ENCODE measurements at regions not wholly inside any gene's neighbourhood (a gene's known extent, or its start where the extent isn't known, plus 50 kb on each side); places are given as distances from the start of the nearest gene placed in this dataset.

DNA sequence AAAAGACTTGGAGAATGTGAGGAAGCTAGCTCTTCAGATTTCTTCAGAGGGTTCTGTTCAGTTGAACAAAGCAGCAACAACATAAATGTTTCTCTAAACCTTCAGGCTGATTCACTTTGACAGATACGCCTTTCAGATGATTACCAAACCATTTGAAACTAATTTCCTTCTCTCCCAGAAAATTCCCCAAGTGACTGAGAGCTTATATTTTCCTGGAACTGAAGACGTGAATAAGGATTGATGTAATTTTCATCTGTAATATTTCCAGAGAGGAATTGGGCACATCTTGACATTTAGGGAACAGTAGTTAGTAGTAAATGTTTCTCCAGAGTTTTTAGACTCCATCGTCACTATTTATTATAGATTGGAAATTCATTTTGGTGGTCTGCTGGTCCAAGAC is 108.6 kb upstream of the AADACL2 start:
- Histone ChIP-seq H3K4me1 (ENCODE audit: insufficient read depth, low read length) (peaks cover 6% of the 10 kb centered on the region), H3K27ac (ENCODE audit: extremely low read length, insufficient read depth, low read length) (no peak overlapping the region), H3K36me3 (replicated peaks in 1 of 2; ENCODE audit: control insufficient read depth in 1 of 2, insufficient read depth in 2 of 2, low read length in 2 of 2) (no peaks in the 10 kb centered on the region), H3K9me3 (ENCODE audit: low read length) (no peaks in the 10 kb centered on the region), H3K79me2 (ENCODE audit: insufficient read depth, low read length) (no peaks in the 10 kb centered on the region), H3K9ac (ENCODE audit: insufficient read depth, low read depth, low read length) (no peak overlapping the region), H3K27me3 (ENCODE audit: control insufficient read depth in 1 of 2, insufficient read depth in 2 of 2, low read length in 2 of 2) (no peaks in the 10 kb centered on the region; a peak in 1 of 5 replicates), H3K4me3 (replicated peaks in 1 of 3; ENCODE audit: insufficient read depth in 1 of 3, low read depth in 2 of 3, low read length in 3 of 3) (no peak overlapping the region), H2AFZ (ENCODE audit: low read length) (no peak overlapping the region), H3K4me2 (ENCODE audit: low read depth, low read length) (no peak overlapping the region), H4K20me1 (ENCODE audit: insufficient read depth, low read length) (no peaks in the 10 kb centered on the region)
- BruUV-seq (replicated peaks) = no TSS peak
- DNase-seq (ENCODE audit: low spot score) (no peak), FAIRE-seq (no peak), ATAC-seq (no peak)
- intact Hi-C loops (cut with micrococcal nuclease; ENCODE audit: unreplicated experiment) = no loop called here
- in situ Hi-C loops (cut with HindIII; ENCODE audit: extremely low pct_ligation_motif_present, low pct_unique_long_range_greater_than_20kb) = no loop called here
- ChIA-PET POLR2A (no interaction called here), CTCF (ENCODE audit: low intra/inter-chr PET ratio, low total read pairs) (no interaction called here)
- TF ChIP-seq, protein P1, sequence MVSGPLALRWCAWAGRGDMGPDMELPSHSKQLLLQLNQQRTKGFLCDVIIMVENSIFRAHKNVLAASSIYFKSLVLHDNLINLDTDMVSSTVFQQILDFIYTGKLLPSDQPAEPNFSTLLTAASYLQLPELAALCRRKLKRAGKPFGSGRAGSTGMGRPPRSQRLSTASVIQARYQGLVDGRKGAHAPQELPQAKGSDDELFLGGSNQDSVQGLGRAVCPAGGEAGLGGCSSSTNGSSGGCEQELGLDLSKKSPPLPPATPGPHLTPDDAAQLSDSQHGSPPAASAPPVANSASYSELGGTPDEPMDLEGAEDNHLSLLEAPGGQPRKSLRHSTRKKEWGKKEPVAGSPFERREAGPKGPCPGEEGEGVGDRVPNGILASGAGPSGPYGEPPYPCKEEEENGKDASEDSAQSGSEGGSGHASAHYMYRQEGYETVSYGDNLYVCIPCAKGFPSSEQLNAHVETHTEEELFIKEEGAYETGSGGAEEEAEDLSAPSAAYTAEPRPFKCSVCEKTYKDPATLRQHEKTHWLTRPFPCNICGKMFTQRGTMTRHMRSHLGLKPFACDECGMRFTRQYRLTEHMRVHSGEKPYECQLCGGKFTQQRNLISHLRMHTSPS (CRISPR knock-in tag; IDR thresholded peaks at IDR 0.05; ENCODE audit: low read depth) = no peak
- TF ChIP-seq ZNF879 (CRISPR knock-in tag; IDR thresholded peaks at IDR 0.05) (no peak), ZNF136 (CRISPR knock-in tag; IDR thresholded peaks at IDR 0.05; ENCODE audit: low read depth) (no peak), GPN1 (CRISPR knock-in tag; IDR thresholded peaks at IDR 0.05; ENCODE audit: borderline replicate concordance) (no peak), RBM39 (IDR thresholded peaks at IDR 0.05; ENCODE audit: low read depth, low read length, poor library complexity, severe bottlenecking) (no peak)
- 41% methylated on average over 3 of the region's 3 CpGs for WGBS (ENCODE audit: low lambda C conversion rate)

- TF ChIP-seq ZSCAN21 (CRISPR knock-in tag; IDR thresholded peaks at IDR 0.05; ENCODE audit: borderline replicate concordance) (no peak), AKAP8 (CRISPR knock-in tag; IDR thresholded peaks at IDR 0.05) (no peak), ZNF225 (CRISPR knock-in tag; IDR thresholded peaks at IDR 0.05) (no peak)
- Histone ChIP-seq H3K27ac (ENCODE audit: extremely low read length, insufficient read depth, low read length) (no peak overlapping the region), H2AFZ (ENCODE audit: low read length) (no peak overlapping the region), H3K4me3 (replicated peaks in 1 of 3; ENCODE audit: insufficient read depth in 1 of 3, low read depth in 2 of 3, low read length in 3 of 3) (no peak overlapping the region), H3K9ac (ENCODE audit: insufficient read depth, low read depth, low read length) (no peak overlapping the region), H3K36me3 (replicated peaks in 1 of 2; ENCODE audit: control insufficient read depth in 1 of 2, insufficient read depth in 2 of 2, low read length in 2 of 2) (no peaks in the 10 kb centered on the region), H3K9me3 (ENCODE audit: low read length) (no peaks in the 10 kb centered on the region), H4K20me1 (ENCODE audit: insufficient read depth, low read length) (no peaks in the 10 kb centered on the region), H3K79me2 (ENCODE audit: insufficient read depth, low read length) (no peaks in the 10 kb centered on the region), H3K27me3 (ENCODE audit: control insufficient read depth in 1 of 2, insufficient read depth in 2 of 2, low read length in 2 of 2) (no peaks in the 10 kb centered on the region; a peak in 1 of 5 replicates), H3K4me1 (ENCODE audit: insufficient read depth, low read length) (no peaks in the 10 kb centered on the region), H3K4me2 (ENCODE audit: low read depth, low read length) (no peak overlapping the region)
- ChIA-PET CTCF (ENCODE audit: low intra/inter-chr PET ratio, low total read pairs) (no interaction called here), POLR2A (no interaction called here)
- no TSS peak for BruUV-seq (replicated peaks)
- in situ Hi-C loops (cut with HindIII; ENCODE audit: extremely low pct_ligation_motif_present, low pct_unique_long_range_greater_than_20kb) = no loop called here
- ATAC-seq (no peak), DNase-seq (ENCODE audit: low spot score) (no peak), FAIRE-seq (no peak)
- intact Hi-C loops (cut with micrococcal nuclease; ENCODE audit: unreplicated experiment) = no loop called here
These were observed 113.7 kb upstream of the AADACL2 start for GRCh38 chr3:151620071-151620470.

Data from HepG2 (cell line).